SK-N-MC (cell line): ENCODE measurements at regions not wholly inside any gene's neighbourhood (a gene's known extent, or its start where the extent isn't known, plus 50 kb on each side); places are given as distances from the start of the nearest gene placed in this dataset.

Source experiments
- EZH2 ChIP-seq: fragments of 200-600 bp; sonication (generic); IDR thresholded peaks from one replicate; pipeline ENCODE4 v1.6.1; 2017; ENCODE audit warnings: antibody characterized with exemption
- FOXP2 ChIP-seq: optimal IDR thresholded peaks from 2 replicates; pipeline ENCODE3; 2011; ENCODE audit warnings: mild to moderate bottlenecking, moderate library complexity; ENCODE audit not compliant: insufficient read depth; ENCODE audit errors: extremely low read length, control extremely low read depth
- POLR2AphosphoS5 ChIP-seq: IDR thresholded peaks from 2 replicates; pipeline ENCODE4 v1.6.1; 2012; ENCODE audit warnings: mild to moderate bottlenecking, low read depth, low read length, borderline replicate concordance

GRCh38 chr2:220562375-220563140 lies 935.1 kb downstream of the SLC4A3 start:
- TF ChIP-seq POLR2AphosphoS5 (no peak), EZH2 (no peak), FOXP2 (no peak)
